Panc1 (cell line): ENCODE measurements at regions not wholly inside any gene's neighbourhood (a gene's known extent, or its start where the extent isn't known, plus 50 kb on each side); places are given as distances from the start of the nearest gene placed in this dataset.

Experiments
- ATAC-seq: fragments of 200-7000 bp; cut with Tn5 transposase; 2 replicates; pipeline ENCODE4 v1.9.1; 2020; ENCODE audit warnings: mild to moderate bottlenecking, moderate library complexity
- BruUV-seq: library from RNA; stranded (reverse); fragments of 400-500 nt; replicated peaks from 2 replicates; lab custom pipeline; 2021; lab: Mats Ljungman, UMichigan
- CTCF ChIA-PET: fragments of 300-600 bp; sonication (Branson Sonifier 250); formaldehyde crosslinking; loops from one replicate; lab custom pipeline; 2022; ENCODE audit warnings: antibody characterized with exemption; lab: Charles Lee
- POLR2A ChIA-PET: fragments of 300-600 bp; sonication (Branson Sonifier 250); formaldehyde crosslinking; loops from one replicate; lab custom pipeline; 2022; ENCODE audit warnings: antibody characterized with exemption; lab: Charles Lee
- DNase-seq: peaks from one replicate; pipeline ENCODE4 v3.0.0-alpha.2; 2010; ENCODE audit warnings: low read depth, low spot score
- H3K27ac ChIP-seq: 2 replicates; pipeline ENCODE4 v1.5.1; 2011; ENCODE audit warnings: mild to moderate bottlenecking, low read length, inconsistent platforms
- H3K27me3 ChIP-seq: fragments of 200-500 bp; sonication (Bioruptor generic); 2 replicates; pipeline ENCODE4 v1.6.0; 2014; ENCODE audit warnings: low read length, inconsistent platforms; ENCODE audit not compliant: control insufficient read depth, insufficient read depth
- H3K36me3 ChIP-seq: fragments of 200-500 bp; sonication (Bioruptor generic); 2 replicates; pipeline ENCODE4 v1.5.1; 2014; ENCODE audit warnings: inconsistent platforms, mild to moderate bottlenecking, low read length, moderate library complexity; ENCODE audit not compliant: control insufficient read depth, insufficient read depth
- H3K4me1 ChIP-seq: 2 replicates; pipeline ENCODE4 v1.5.1; 2011; ENCODE audit warnings: inconsistent platforms, mild to moderate bottlenecking, low read length, moderate library complexity; ENCODE audit not compliant: control insufficient read depth, insufficient read depth
- H3K4me3 ChIP-seq, 2 experiments: 2 replicates each; pipeline ENCODE4 v1.5.1; 2011 to 2012; ENCODE audit warnings: low read depth in 2 of 2, low read length in 2 of 2, mild to moderate bottlenecking in 2 of 2, inconsistent platforms in 1 of 2, moderate library complexity in 1 of 2
- H3K9me3 ChIP-seq: fragments of 200-500 bp; sonication (Bioruptor generic); 2 replicates; pipeline ENCODE4 v1.5.1; 2014; ENCODE audit warnings: low read depth, mild to moderate bottlenecking, inconsistent platforms, low read length, moderate library complexity; ENCODE audit not compliant: control insufficient read depth, insufficient read depth
- CTCF ChIP-seq: fragments of 450-650 bp; IDR thresholded peaks from 2 replicates; pipeline ENCODE4 v1.5.1; 2017; ENCODE audit warnings: mild to moderate bottlenecking
- POLR2AphosphoS5 ChIP-seq: IDR thresholded peaks from 2 replicates; pipeline ENCODE4 v1.6.1; 2012; ENCODE audit warnings: mild to moderate bottlenecking, low read depth, low read length, moderate library complexity
- REST ChIP-seq, 2 experiments: IDR thresholded peaks; 2 replicates each; pipeline ENCODE4 v1.6.1; 2011 to 2012; ENCODE audit warnings: low read depth in 2 of 2, control low read depth in 1 of 2, low read length in 1 of 2, mild to moderate bottlenecking in 1 of 2, moderate library complexity in 1 of 2; ENCODE audit not compliant: insufficient read depth in 1 of 2
- SIN3A ChIP-seq: IDR thresholded peaks from 2 replicates; pipeline ENCODE4 v1.6.1; 2012; ENCODE audit warnings: low read depth, mild to moderate bottlenecking, low read length, moderate library complexity, borderline replicate concordance; ENCODE audit not compliant: insufficient read depth
- TCF7L2 ChIP-seq: IDR thresholded peaks from 2 replicates; pipeline ENCODE4 v1.6.1; 2011; ENCODE audit warnings: mild to moderate bottlenecking, low read depth, low read length, inconsistent platforms
- in situ Hi-C: cut with HindIII; loops from 2 replicates; pipeline ENCODE4 v1.10.0; 2016; ENCODE audit warnings: low sequenced_read_pairs, low pct_unique_long_range_greater_than_20kb
- intact Hi-C: fragments of 100-400 bp; cut with micrococcal nuclease; formaldehyde crosslinking; loops from one replicate; pipeline ENCODE4 v1.10.0; 2022; ENCODE audit not compliant: unreplicated experiment

GRCh38 chr18:51941999-51942398 lies 398.0 kb upstream of the DCC start:
- CTCF ChIA-PET = no interaction called here
- no peak for TF ChIP-seq REST (IDR thresholded peaks at IDR 0.05; ENCODE audit: insufficient read depth in 1 of 2, low read depth in 2 of 2, low read length in 1 of 2)
- TF ChIP-seq POLR2AphosphoS5 = no peak
- TF ChIP-seq CTCF = no peak
- no peak for TF ChIP-seq SIN3A
- TF ChIP-seq TCF7L2 = no peak
- no TSS peak for BruUV-seq
- Histone ChIP-seq H3K27ac (no peak overlapping the region), H3K4me1 (no peaks in the 10 kb centered on the region), H3K4me3 (no peak overlapping the region), H3K9me3 (no peaks in the 10 kb centered on the region), H3K27me3 (no peaks in the 10 kb centered on the region), H3K36me3 (no peaks in the 10 kb centered on the region)
- in situ Hi-C loops = no loop called here
- DNase-seq (no peak), ATAC-seq (no peak)
- intact Hi-C loops = no loop called here
- POLR2A ChIA-PET = no interaction called here

- Histone ChIP-seq H3K27ac (no peak overlapping the region), H3K4me1 (no peaks in the 10 kb centered on the region), H3K36me3 (no peaks in the 10 kb centered on the region), H3K9me3 (no peaks in the 10 kb centered on the region), H3K27me3 (no peaks in the 10 kb centered on the region), H3K4me3 (no peak overlapping the region)
- DNase-seq (no peak), ATAC-seq (no peak)
- ChIA-PET CTCF (no interaction called here), POLR2A (no interaction called here)
- TF ChIP-seq POLR2AphosphoS5 = no peak
- in situ Hi-C loops = no loop called here
- no TSS peak for BruUV-seq
- intact Hi-C loops = no loop called here
These were observed 396.7 kb upstream of the DCC start for GRCh38 chr18:51943281-51943680.

- in situ Hi-C loops = no loop called here
- CTCF ChIA-PET = no interaction called here
These were observed 393.1 kb upstream of the DCC start for GRCh38 chr18:51946946-51947345.

More at GRCh38 chr18:51946946-51947345, 393.1 kb upstream of the DCC start:
- H3K36me3 ChIP-seq = no peaks in the 10 kb centered on the region
- POLR2A ChIA-PET = no interaction called here
- H3K27me3 ChIP-seq = no peaks in the 10 kb centered on the region
- BruUV-seq = no TSS peak
- H3K4me1 ChIP-seq = no peaks in the 10 kb centered on the region
- intact Hi-C loops = no loop called here
- TF ChIP-seq SIN3A (no peak), CTCF (no peak), TCF7L2 (no peak), REST (IDR thresholded peaks at IDR 0.05; ENCODE audit: insufficient read depth in 1 of 2, low read depth in 2 of 2, low read length in 1 of 2) (no peak), POLR2AphosphoS5 (no peak)
- ATAC-seq (no peak), DNase-seq (no peak)
- no peak overlapping the region for H3K27ac ChIP-seq
- no peak overlapping the region for H3K4me3 ChIP-seq
- H3K9me3 ChIP-seq = no peaks in the 10 kb centered on the region
